ENCODE measurements at regions not wholly inside any gene's neighbourhood (a gene's known extent, or its start where the extent isn't known, plus 50 kb on each side); places are given as distances from the start of the nearest gene placed in this dataset.

DNA sequence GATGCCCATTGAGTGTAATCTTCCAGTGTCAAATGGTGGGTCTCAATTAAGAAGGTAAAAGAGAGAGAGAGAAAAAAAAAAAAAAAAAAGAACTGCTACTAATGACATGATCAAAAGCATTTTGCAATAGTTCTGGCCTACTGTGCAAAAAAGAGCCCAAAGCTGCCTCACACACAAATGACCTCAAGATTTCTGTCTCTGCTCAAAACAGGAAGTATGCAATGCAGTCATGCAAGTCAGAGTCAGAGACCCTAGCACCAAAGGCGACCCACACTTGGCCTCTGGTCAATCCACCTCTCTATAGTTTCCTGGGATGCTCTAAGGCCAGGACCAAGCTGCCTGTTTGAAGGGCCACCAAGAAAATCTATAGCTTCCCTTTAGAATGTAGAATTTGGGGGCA is 323.5 kb downstream of the VPS13C start:
- no peak for DNase-seq

GRCh38 chr15:61731099-61731498 is 329.1 kb downstream of the VPS13C start:
- no peak for DNase-seq

- no peak for DNase-seq
Observed at GRCh38 chr15:61729646-61730045, 330.6 kb downstream of the VPS13C start.

DNA sequence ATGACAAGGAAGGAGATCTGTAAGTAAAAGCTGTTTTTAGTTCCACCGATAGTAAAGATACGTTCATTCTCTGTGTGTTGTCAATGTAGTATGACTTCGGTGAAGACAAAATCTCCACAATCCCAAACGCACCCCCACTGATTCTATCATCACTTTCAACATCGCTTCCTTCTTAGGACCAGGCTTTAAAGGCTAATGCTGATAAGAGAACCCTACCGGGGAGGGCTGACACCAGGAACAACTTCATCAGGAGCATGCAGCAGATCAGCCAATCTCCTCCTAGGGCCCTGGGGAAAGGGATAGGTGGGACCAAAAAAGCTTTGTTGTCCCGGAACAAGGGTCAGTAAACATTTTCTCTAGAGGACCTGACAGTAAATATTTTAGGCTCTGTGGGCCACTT is 334.1 kb downstream of the VPS13C start:
- no peak for DNase-seq

GRCh38 chr15:61725251-61725650 is 335.0 kb downstream of the VPS13C start:
- no peak for DNase-seq

- no peak for DNase-seq
Observed at GRCh38 chr15:61724251-61724939, 335.9 kb downstream of the VPS13C start.

DNA sequence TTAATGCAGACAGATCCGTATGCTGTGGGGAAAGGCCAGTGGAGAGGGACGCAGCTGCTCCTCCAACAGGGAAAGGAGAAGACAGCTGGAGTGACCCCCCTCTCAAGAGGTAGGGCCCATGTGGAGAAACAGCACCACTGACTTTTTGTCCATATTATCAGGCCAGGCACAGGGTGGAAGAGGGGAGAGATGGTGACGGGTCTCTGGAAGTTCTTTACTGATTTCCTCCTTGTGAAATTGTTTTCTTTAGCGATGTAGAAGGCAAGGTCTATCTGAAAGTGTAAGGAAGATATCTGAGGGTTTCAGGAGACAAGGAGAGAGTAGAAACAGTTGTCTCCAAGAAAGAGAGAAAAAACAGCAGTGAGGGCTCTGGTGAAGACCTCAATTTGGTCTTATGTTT is 338.8 kb downstream of the VPS13C start:
- no peak for DNase-seq

- DNase-seq, result no peak
Observed at GRCh38 chr15:61720197-61720704, 340.0 kb downstream of the VPS13C start.

DNA sequence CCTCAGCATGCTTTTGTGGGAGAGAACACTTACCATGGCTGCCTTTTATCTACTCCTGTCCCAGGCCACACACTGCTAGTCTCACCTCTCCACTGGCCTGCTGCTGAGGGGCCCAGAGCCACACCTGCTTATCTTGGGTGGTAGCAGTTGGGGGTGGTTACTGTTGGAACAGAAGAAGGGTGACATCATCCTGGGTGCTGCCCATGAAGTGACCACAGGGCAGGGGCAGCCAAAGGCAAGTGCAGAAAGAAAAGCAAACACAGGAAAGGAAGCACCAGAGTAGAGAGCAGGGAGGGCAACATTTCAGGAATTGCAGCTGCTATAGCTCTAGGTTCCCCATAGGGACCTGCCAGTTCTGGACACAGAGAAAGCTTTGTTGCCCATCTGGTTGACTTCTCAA is 345.2 kb downstream of the VPS13C start:
- DNase-seq, result no peak

DNA sequence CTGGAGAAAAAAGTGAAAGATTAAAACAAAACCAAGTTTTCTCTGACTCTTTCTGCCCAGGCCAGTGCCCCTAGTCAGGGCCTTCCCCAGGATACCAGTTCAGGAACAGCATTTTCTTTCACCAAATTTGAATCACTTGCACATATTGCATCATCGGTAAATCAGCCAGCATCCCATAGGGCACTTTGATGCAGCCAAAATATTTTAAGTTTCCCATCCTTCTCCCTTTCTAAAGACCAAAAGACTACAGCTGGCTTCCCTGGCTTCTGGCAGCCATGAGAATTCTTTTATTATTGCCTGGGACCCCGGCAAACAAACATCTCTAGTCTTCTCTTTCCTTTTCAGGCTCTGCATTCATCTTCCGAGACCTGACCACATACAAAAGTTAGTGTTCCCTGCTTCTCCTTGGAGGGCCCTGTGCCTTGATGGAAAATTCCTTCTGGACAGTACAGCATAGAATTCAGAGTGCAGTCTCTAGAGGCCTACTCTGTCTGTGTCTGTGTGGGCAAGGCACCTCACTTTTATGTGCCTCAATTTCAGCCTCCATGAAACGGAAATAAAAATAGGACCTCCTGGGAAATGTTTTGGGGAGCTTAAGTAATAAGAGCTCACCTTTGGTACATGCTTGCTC is 348.0 kb downstream of the VPS13C start:
- DNase-seq, result no peak

DNA sequence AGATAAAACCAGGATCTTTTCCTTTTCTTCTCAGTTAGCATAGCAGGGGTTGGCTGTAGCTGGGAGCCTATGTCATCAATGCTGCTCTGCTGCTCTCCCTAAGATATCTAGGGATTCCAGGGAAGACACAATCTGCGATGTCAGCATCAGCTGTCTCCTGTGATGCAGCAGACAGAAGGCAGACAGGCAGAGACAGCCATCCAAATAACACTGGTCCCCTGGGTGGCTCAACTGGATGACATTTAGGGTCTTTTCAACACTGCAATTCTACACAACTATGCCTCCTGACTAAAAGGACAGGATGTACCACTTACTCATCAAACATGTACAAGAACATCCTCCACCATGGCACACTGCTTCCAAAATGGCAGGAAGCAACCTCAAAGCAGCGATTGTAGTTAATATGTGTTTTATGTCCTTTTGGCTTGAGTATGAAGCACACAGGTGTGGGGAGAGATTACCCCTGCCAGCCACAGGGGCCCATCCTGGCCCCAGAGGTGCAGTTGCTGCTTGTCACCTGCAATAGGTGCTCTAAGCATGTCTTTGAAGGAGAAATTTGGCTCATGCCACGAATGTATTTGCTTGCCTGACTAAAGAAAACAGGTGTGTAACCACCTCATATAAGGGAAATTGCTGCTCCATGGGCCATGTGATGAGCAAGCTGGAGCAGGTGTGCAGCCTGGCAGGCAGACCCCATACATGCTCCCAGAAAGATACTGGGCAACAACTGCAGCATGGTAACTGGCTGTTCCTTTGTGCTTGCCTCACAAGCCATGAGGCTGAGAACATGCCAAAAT is 357.8 kb downstream of the VPS13C start:
- no peak for DNase-seq

DNA sequence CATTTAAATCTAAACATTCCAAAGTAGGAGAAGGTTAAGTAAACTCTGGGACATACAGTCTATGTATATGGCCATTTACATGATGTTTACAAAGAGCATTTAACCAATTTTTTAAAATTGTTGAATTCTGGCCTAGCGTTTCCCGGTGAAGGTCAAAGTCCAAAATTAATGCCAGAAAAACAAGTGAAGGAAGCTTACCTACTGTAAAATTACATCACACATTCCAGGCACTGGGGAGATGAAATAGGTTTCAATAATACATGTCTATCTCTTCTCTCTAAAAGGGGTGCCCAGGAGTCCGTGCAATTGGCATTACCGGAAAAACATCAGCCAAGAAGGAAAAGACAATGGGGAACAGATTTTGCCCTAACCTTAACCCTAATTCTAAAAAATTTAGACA is 358.8 kb downstream of the VPS13C start:
- no peak for DNase-seq

DNA sequence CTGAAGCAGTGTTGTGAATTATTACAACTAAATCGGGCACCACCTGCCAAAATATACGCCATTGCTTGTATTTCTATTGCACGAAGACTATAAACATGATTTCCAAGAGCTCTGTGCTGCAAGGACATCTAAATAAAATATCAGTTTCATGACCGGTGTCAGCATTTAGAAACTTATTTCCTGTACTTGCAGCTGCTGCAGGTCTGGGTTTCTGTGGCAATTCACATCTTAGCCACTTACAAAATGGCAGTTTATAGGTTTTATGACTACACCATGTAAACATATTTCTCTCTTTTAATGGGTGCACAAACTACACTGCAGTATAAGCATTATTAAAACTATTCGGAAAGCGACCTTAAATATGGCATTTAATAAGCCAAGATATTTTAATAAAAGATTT is 359.4 kb downstream of the VPS13C start:
- no peak for DNase-seq

GRCh38 chr15:61697796-61698195 is 362.5 kb downstream of the VPS13C start:
- no peak for DNase-seq

GRCh38 chr15:61689067-61689466 is 371.2 kb downstream of the VPS13C start:
- DNase-seq, result no peak

DNA sequence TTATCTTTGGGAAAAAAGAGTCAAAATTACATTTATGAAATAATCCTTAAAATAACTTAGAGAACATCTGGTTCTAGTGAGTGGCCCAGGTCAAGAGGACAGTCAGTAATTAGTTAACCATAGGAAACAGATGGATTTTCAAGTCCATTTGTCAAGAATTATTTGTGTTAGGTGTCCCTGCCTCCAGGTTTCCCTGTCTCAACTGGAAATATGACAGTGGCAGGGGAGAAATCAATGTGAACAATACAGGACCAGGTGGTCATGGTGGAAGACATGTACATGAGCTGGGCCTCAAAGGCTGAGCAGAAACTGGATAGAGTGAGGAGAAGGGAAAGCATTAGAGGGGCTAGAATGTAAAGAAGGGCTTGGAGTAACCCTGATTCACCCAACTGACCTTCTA is 372.6 kb downstream of the VPS13C start:
- DNase-seq, result no peak

DNA sequence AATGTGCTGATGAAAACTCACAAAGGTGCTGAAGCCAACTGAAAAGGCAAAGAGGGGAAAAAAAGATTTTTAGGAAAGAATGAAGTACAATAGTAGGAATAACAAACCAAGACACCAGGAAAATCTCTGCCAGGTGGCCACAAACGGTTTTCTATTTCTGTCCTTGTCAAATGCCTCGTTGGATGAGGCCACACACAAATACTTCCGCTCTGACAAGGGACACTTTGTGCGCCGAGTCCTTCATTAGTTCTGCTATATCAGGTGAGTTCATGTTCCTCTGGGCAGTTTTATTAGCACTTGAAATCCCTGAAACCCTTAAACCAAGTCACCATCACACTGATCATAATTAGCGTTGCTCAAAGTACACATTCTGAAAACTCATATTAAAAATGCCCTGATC is 373.1 kb downstream of the VPS13C start:
- DNase-seq, result no peak

DNA sequence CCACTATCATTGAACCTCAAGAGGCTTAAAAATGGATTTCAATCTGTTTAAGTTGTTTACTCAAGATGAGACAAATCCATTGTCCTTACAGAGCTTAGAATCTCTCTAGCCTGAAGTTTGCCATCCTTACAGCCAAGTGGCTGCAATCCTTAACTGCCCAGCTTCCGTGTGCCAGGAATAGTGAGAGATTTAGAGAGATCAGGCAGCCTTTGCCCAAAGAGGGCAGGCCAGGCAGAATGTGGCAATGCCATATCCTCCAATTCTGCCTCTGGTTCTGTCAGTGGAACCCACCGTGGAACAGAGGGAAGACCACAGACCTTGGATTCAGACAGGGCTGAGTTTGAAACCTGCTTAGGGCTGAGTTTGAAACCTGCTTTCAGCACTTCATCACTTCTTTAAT is 374.3 kb downstream of the VPS13C start:
- no peak for DNase-seq

DNA sequence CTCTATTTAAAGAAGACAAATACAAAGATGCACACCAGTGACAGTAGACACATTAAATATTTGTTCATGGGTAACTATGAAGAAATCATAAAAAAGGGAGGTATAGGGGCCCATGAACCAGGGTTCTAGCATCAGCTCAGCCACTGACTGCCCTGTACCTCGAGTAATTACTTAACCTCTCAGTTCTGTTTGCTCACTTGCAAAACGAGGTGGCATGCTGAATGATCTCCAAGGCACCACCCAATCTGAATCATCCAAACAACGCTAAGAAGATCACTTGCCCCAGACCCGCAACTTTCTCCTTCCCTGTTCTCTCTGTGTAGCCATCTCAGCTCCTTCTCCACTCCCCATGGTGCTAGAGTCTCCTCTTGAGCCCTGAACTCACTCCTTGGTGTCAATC is 374.7 kb downstream of the VPS13C start:
- no peak for DNase-seq

DNA sequence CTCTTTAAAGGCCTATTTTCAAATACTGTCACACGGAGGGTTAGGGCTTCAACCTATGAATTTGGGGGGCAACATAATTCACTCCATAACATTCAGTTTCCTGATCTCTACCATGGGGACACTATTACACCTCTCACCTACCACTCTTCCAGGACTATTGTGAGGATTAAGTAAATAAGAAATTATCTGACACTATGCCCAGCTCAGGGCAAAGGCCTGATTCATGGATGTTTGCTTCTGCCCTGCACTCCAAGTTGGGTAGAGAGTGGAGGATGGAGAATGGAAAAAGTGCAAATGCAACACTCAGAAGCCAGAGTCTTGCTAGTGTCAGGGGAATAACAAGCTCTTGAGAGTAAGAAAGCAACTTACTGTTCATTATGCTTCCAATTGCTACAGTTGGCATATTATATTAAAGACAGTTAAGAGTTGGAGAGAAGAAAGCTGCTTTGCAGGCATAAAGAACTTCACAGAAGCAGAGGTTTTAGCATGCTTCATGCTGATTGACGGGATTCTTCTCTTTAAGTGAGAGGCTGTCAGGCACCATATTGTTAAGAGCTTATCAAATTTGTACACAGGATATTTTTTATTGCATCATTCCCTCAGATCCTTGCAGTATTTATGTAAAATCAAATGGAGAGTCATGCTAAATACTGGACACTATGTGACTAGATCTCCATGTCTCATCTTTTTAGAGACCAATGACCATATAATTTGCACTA is 375.3 kb downstream of the VPS13C start:
- no peak for DNase-seq

GRCh38 chr15:61682891-61683735 is 377.1 kb downstream of the VPS13C start:
- no peak for DNase-seq

DNA sequence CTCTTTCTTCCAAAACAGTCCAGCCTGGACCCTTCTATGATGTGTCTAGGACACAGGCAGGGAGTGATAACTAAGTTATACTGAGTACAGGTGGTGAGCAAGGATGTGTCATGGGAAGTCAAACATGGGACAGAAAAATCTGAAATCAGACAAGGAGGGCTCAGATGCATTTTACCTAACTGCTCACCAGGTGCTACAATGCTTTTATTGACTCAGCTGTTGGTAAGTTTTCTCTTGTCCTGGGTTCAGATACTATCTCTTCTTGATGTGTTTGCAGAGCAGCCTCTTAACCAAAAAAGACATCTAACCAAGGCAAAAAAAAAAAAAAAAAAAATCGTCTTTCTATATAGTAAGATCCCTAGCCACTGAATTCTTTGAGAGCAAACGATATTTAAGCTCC is 378.6 kb downstream of the VPS13C start:
- no peak for DNase-seq

Measured in CD4-positive, alpha-beta T cell treated with Interleukin-12 subunit alpha and Interleukin-12 subunit beta, for 1 hour (primary cell).